HCEC 1CT (cell line): ENCODE measurements at regions not wholly inside any gene's neighbourhood (a gene's known extent, or its start where the extent isn't known, plus 50 kb on each side); places are given as distances from the start of the nearest gene placed in this dataset.
"Not testable (repeated sequence)": the region's sequence is repeated elsewhere in the genome, so short reads cannot be mapped to it uniquely, and the experiment has no call there.

Experiments used
- DNase-seq: peaks from one replicate; pipeline ENCODE4 v3.0.0-alpha.2; 2017

DNA sequence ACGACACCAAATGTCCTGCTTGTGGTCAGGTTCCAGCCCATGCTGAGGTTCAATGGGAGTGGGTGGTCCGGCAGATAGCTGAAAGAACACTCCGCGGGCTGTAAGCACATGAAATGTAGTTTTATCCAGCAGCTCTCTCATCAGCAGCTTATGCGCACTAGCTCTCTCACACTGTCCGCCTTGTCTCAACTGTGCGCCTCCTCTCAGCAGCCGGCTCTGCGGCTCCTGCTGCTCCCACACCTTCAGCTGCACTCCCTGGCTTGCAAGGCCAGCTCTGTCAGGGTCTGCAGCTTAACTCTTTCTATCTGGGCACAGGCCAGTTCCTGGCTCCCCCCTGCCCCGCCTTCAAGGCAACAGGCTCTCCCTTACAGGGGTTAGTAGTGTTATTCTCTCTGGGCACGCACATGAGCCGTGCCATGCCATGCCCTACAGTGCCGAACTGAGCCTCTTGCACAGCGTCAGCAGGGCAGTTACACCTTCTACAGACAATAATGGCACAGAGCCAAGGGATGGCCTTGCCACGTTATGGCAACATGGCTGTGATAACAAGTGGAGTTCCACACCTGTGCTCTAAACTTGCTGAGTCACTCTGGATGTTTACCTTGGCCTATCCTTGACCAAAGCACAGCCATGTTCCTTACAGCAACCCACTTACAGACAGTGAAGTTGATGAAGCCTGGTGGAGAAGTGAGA lies 84.0 kb upstream of the LRFN2 start:
- DNase-seq: no peak

DNA sequence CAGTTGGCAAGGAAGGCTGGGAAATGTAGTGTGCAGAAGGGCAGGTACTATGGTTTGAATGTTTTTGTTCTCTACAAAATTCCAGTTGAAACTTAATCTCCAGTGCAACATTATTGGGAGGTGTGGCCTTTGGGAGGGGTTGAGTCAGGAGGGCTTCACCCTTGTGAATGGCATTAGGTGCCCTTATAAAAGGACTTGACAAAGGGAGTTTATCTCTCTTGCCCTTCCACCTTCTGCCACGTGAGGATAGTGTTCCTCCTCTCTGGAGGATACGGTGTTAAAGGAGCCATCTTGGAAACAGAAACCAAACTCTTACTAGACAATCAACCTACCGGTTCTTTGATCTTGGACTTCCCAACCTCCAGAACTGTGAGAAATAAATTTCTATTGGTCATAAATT lies 82.2 kb upstream of the LRFN2 start:
- no peak for DNase-seq

DNA sequence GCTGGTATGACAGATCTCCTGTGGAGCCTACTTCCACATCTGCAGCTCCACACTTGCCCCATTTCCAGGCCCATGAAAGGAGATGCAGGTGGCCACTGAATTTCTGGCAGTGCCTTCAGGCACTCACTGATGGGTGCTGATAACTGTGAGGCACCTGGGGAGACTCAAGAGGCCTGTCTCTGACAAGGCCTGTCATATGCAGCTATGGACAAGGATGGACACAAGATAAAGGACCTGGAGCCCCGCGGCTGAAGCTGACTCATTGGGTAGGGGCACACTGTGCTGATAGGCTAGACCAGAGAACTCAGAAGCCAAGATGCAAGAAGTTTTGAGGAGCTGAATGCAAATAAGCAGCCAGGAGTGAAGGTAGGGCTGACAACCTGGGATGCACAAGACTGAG lies 81.0 kb upstream of the LRFN2 start:
- no peak for DNase-seq

DNA sequence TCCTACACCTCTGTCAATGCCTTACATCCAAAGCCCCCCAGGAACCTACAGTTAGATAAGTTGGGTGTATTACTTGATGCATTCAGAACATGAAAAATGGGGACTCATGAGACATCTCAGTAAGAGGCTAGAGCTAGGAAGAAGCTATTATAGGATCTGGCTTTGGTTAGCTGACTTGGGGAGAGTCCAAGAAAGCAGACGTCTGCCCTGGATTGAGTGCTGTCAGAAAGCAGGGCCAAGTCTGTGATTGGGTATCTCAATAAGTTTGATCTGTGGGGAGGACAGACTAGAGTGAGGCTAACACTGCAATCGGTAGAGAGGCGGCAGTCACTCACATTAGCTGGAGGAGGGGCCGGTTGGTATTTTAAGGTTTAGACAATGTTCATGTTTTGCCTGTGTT lies 79.4 kb upstream of the LRFN2 start:
- DNase-seq: no peak

DNA sequence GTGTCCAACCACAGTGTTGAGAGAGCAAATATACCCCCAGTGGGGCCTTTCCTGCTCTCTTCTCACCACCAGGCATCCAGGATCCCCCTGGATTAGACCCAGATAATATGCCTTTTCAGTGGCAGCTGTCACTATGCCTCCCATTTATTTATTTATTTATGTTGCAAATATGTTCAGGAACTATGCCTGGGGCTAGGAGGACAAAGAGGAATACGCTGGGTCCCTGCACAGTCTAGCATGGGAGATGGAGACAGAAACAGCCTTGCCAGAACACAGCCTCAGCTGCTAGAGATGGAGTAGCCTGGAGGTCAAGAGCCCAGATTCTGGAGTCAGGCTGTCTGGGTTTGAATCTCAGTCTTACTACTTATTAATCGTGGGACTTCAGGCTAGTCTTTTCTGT lies 74.6 kb upstream of the LRFN2 start:
- no peak for DNase-seq

DNA sequence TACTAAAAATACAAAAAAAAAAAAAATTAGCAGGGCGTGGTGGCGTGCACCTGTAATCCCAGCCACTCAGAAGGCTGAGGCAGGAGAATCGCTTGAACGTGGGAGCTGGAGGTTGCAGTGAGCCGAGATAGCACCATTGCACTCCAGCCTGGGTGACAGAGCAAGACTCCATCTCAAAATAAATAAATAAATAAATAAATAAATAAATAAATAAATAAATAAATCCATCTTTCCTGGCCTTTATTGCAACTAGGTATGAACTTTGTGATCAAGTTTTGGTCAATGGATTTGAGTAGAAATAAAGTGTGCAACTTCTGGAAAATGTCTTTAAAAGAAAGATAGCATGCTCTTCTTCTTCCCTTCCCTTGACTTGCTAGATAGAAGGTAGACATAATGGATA lies 69.6 kb upstream of the LRFN2 start:
- DNase-seq: not testable (repeated sequence)

DNA sequence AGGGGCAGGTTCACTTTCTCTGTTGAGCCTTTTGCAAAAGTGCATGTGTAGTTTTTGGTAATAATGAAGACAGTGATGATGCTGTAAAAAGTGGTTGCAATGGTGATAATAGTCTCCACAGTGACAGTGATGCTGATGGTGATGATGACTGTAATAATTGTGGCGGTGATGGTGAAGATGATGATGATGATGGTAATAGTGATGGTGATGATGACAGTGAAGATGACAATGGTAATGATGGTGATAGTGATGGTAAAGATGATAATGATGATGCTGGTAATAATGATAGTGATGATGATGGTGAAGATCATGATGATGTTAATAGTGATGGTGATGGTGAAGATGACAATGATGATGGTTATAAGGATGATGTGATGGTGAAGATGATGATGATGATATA lies 67.7 kb upstream of the LRFN2 start:
- no peak for DNase-seq

DNA sequence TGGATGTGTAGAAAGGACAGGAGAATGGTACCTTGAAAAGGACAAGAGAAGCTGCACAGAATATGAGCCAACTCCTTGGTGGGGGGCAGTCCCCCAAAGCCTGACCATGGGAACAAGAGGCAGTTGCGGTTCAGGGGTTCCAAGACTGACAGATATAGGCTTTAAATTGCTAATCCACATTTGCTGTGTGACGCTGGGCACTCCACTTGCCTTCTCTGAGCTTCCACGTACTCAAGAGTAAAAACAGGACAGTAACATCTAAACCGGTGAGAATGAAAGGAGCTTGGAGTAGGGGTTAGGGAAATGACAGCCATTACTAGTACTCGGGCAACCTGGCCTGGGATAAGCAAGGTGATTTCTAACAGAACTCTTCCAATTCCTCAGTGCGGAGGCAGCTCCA lies 57.9 kb upstream of the LRFN2 start:
- no peak for DNase-seq

DNA sequence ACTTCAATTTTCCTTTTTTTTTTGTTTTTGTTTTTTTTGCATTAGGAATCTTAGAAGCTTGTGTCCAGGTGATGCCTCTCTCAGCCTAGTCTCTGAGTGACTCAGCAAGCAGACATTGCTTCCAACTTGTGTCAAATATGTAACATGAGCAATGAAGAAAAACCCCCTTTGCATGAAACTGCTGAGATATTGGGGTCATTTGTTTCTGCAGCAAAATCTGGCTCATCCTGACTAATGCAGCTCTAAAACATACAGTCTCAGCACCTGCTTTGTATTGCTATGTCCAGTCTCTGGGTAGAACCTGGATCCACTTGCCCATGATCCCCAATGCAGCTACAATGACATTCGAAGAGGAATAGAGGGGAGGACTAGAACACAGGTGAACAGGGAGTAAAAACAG lies 55.7 kb upstream of the LRFN2 start:
- DNase-seq: no peak

DNA sequence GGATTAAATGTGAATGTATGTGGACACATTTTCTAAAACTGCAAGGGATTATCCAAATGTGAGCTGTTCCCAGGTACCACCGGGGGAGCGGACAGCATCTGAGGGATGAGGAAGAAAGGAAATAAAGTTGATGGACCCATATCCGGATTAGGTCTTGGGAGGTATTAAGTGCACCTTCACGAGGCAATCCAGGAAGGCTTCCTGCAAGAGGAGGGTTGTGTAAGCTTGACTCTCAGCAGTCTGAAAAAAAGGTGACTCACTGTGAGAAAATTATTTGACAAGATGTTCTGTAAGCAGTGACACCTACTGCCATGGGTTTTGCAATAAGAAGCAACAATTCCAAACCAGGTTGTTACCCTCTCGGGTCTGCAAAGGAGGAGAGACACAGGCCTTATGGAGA lies 55.0 kb upstream of the LRFN2 start:
- no peak for DNase-seq

DNA sequence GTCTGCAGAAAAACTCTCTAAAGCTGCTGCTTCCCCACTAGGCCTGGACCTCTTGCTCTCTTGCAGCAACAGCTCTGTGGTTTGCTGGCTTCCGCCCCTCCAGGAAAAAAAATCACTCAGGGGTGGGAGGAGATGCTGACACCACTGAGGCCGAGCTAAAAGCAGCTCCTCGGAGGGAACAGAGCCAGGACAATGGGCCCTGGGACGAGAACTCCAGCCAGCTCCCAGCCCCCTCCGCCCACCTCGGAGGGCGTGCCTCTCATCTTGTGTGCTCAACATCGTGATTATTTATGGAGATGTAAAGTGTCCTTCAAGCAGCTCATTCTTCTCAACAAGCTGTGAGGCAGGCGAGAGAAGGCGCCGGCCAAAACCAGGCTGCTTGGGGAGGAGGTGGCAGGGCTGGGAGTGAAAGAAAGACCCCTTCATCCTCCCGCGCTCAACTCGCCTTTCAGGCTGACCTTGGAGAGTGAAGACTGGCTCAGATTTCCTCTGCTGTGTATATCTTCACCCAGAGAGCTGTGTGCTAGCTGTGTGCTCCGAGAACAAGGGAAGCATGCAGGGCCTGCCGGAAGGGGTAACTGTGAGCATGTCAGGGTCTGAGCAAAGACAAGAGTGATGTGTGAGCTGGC lies 53.5 kb upstream of the LRFN2 start:
- no peak for DNase-seq
